PFSK-1 (cell line): ENCODE measurements at regions not wholly inside any gene's neighbourhood (a gene's known extent, or its start where the extent isn't known, plus 50 kb on each side); places are given as distances from the start of the nearest gene placed in this dataset.

ENCODE experiments used
- FOXP2 ChIP-seq: optimal IDR thresholded peaks from 2 replicates; pipeline ENCODE3; 2011; ENCODE audit warnings: borderline replicate concordance, control low read depth, inconsistent platforms; ENCODE audit not compliant: insufficient read depth; ENCODE audit errors: extremely low read length, extremely low read depth
- POLR2AphosphoS5 ChIP-seq: IDR thresholded peaks from 2 replicates; pipeline ENCODE4 v1.6.1; 2012; ENCODE audit warnings: low read depth, mild to moderate bottlenecking, control low read depth, low read length, moderate library complexity
- REST ChIP-seq, 2 experiments: IDR thresholded peaks; 2 replicates each; pipeline versions ENCODE4 v1.6.1 to v1.8.0; 2011 to 2012; ENCODE audit warnings: low read depth in 2 of 2, low read length in 2 of 2, control low read depth in 1 of 2, inconsistent platforms in 1 of 2, mild to moderate bottlenecking in 1 of 2, moderate library complexity in 1 of 2; ENCODE audit not compliant: insufficient read depth in 1 of 2
- SIN3A ChIP-seq: IDR thresholded peaks from 2 replicates; pipeline ENCODE4 v1.6.1; 2012; ENCODE audit warnings: mild to moderate bottlenecking, low read length, moderate library complexity, borderline replicate concordance; ENCODE audit not compliant: insufficient read depth
- TAF1 ChIP-seq: IDR thresholded peaks from 2 replicates; pipeline ENCODE4 v1.6.1; 2012; ENCODE audit warnings: low read length, control low read depth, borderline replicate concordance; ENCODE audit not compliant: insufficient read depth

GRCh38 chr22:22403306-22403705, 105.2 kb downstream of the ZNF280B start:
- TF ChIP-seq SIN3A = no peak
- no peak for TF ChIP-seq REST (IDR thresholded peaks at IDR 0.05; ENCODE audit: insufficient read depth in 1 of 2, low read depth in 2 of 2, low read length in 2 of 2)
- TF ChIP-seq POLR2AphosphoS5 = no peak
- TF ChIP-seq TAF1 = no peak
- TF ChIP-seq FOXP2 = no peak
